Hindlimb muscle (tissue), 1 donor: ENCODE measurements at regions not wholly inside any gene's neighbourhood (a gene's known extent, or its start where the extent isn't known, plus 50 kb on each side); places are given as distances from the start of the nearest gene placed in this dataset.

Source experiments
- DNase-seq: peaks from one replicate; pipeline ENCODE4 v3.0.0-alpha.2; 2013

DNA sequence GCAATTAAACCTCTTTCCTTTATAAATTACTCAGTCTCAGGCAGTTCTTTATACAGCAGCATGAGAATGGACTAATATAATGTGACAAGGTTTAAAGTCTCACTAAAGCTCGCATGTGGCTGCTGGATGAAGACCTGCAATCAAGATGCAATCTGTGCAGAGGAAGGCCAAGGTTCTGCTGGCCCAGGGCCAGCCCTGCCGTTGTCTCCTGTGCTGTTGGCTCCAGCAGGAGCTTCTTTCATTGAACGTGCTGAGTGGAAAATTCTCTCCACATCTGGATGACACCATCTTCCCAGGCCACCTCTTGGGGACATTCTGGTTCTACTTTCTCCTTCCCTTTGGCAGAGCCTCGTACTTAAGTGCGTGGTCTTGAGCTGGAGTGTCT lies 742.2 kb downstream of the VRK1 start:
- peak; percentile 26 for DNase-seq

DNA sequence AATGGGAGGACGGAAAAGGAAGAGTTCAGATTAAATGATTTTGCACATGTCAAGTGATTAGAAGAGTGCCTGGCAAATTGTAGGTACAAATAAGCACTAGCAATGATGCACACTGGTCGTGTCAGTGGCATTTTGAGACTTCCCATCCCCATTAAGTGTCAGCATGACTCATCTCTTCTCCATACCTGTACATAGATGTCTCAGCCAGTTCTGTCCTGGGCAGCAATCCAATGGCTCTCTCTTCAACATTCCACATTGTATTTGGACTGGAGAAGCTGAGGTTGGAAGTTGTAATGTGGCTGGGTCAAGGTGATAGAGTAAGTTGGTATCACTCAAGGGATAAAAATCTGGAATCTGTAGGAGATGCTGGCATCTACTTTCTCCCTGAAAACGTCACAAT lies 742.7 kb downstream of the VRK1 start:
- DNase-seq: no peak

DNA sequence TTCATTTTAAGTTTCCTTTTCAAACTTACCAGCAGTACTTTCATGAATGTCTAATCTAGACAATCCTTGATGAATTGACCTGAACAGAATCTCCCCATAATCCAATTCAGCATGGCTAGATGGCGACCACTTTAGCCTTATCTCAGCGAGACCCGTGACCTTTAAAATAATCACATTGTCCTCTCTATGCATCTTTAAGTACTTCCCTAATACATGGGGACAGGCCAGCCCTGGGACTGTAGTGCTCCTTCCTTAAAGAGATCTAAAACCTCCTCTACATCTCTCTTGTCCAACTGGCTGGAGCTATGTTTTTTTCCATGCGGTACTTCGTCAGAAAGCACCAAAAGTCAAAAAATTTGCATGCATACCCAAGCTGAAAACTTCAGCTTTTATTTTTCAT lies 746.0 kb downstream of the VRK1 start:
- no peak for DNase-seq

DNA sequence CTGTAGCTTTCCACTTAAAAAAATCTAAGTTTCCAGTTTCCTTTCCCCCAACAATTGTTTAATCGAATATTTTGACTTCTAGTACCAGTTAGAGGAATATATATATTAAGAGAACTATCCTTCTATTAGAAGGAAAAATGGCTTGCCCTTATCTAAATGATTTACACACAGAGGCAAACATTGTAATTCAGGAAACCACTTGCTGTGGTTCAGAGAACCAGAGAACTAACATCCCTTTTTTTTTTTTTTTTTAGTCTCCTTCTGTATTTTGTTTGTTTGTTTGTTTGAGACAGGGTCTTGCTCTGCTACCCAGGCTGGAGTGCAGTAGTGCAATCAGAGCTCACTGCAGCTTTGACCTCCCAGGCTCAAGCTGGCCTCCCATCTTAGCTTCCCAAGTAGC lies 746.6 kb downstream of the VRK1 start:
- DNase-seq: no peak

DNA sequence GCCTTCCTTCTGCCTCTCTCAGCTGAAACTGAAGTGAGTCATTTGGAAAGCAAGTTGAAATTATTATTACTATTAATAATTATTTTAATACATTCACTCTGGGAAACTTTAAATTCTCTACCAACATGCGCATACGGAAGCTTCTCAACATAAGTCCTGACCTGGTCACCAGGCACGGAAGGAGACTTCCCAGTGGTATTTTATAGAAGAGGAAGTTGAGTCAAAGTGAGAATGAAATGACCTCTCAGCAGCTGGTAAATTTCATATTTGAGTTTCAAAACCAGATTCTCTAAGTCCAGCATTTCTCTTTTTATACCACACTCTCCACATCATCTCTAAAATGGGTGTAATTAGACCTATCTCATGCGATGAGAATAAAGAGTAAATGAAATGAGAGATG lies 747.4 kb downstream of the VRK1 start:
- DNase-seq: no peak

DNA sequence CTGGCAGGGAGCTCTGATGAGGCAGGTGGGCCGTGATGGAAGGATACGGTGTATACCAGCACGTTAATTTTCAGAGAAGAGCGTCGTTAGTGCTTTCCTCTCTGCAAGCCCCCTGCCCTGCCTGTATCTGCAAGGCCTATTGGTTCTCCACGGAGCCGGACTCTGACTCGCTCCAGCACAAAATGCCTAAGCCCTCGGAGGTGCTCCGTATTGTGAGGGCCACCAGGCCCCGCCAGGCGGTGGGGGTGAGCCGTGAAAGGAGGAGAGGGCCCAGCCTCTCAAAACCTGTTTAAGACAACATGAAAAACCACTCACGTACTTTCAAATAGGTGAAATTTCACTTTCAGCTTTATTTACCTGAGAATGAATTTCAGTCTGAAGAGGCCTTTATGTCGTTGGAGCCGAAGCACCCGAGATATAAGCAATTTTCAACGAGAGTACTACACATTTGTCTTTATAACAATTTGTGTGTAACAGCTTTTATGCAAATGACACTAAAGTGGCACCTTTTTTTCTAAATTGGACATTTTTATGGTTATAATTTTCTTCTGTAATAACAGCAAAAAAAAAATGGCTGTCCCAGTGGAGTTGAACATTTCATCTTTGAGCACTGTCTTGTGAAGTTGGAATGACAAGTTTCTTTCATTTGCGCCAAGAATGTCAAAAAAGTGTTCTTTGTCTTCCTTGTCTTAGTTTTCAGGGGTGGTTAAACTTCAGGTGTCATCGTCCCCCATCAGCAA lies 749.5 kb downstream of the VRK1 start:
- no peak for DNase-seq

DNA sequence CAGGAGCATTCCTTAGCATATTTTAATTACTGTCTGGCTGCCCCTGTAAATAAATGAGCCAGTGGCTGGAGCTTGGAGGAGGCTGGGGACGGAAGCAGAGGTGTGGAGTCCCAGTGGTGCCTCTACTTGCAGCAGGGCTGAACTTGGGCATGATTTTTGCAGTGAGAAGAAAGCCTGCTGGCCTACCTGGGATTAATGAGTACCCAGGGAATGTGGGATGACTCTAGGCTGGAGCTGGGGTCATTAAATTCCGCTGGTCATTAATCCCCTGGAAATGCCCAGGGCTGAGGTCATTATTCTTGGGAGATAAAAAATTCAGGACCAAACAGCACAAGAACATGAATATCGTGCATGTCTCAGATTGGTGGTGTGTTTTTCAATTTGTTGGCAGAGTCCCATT lies 753.3 kb downstream of the VRK1 start:
- DNase-seq: no peak

DNA sequence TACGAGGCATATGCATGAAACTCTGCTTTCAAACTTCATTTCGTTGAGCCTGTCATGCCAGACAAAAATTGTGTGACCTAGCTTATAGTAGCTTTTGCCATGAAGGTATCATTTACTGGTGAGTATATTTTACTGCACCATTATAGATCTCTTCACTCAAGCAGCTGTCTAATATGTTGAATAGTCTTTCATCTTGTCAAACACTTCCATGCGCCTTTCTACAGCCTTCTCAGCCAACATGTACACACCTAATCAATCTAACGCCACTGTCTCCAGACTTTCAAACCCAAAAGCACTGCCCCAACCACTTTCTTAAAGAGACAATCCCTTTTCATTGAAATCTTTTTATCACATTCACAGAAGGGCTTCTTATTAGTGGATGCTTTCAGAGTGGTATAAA lies 757.4 kb downstream of the VRK1 start:
- DNase-seq: no peak

DNA sequence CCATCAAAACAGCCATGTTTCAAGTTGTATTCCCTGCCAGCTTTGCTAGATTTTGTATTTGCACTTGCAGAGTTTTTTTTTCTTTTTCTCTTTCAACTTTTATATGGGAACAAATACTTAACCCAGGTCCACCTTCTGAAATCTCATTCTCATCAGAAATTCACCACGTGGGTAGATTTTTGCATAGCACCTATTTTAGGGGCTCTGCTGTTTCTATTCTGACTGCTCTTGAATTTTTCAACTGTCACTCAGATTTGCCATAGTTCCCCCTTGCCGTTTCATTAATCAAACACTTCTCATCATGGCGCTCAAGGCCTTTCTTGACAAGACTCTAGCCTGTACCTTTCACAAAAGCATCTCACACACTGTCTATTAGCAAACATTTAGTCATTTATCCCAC lies 767.2 kb downstream of the VRK1 start:
- no peak for DNase-seq

DNA sequence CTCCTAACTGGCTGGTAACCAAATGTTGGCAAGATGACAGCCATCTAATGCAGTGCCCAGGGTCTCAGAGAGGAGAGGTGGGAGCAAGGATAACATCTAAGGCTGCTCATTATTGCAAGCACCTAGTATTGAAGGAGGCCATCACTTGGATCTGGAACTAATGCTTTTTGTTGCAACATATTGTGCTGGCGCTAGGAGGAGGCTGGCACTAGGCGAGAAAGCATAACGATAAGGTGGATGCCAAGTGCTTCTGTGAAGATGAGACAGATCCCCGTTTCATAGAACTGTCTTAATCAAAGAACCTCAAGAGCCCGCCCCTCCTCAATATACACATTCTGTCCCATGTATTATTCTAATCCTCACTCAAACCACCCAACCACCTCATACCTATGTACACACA lies 774.0 kb downstream of the VRK1 start:
- no peak for DNase-seq

DNA sequence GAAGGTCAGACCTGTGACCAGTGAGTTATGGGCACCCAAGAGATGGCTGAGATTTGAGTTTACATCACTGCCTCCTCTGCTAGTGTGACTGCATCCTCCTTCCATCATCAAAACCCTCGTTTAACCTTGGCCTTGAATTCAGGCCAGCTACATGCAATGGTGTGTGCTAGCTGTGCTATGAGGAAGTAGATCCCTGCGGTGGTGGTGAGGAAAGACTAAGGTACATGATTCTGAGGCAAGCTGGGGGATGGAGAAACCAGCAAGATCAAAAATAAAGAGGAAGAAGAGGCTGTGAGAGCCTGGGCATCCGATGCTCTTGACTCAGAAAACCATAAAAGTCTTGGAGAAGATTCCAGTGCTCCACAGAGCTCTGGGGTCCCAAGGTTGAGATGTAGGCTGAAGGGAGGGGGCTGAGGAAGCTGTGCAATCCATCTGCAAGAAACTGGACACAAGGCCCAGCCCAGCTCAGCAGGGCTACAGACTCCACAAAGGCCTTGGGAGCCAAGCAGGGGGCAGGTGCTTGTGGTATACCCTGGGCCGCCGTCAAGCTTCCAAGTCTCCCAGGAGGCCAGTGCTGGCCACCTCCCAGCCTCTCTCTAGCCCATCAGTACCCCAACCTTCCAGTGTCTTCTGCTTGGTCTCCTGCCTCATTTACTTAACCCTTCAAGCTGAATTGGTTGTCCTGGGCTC lies 774.8 kb downstream of the VRK1 start:
- no peak for DNase-seq

DNA sequence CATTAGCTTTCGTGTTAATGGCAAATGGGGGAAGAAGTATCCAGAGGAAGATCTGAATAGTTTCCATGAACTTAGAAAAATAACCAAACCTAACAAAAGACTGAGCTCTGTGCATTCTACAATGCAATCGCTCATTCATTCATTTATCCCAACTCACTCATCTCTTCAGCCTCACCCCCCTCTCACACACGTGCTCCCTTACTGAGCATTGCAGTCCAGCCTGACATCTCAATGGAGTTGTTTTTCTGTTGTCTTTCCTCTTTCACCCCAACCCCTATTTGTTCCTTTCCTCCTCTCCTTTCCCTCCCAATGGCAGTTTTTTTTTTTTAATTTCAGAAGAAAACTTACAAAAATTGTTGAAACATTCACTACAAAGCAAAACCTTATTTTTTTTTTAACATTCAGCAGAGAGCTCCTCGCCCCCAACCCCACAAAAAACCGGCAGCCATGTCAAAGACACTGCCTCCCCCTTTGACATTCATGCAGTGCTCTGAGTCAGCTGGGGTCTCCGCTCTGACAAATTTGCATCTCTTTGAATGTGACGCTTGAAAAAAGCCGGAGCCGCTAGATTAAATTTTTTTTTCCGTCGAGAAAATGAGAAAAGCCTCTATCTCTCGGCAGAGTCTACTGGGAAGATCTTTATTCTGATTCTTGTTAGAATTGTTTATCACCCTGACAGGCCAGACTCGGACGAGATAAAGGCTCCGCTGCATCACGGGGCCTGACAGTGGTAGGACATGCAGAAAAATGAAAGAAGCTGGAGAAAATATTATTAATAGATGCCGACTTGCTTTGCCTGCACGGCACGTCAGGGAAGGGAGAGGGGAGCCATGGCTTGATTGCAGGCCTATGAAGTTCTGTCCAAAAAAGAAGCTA lies 775.6 kb downstream of the VRK1 start:
- no peak for DNase-seq

DNA sequence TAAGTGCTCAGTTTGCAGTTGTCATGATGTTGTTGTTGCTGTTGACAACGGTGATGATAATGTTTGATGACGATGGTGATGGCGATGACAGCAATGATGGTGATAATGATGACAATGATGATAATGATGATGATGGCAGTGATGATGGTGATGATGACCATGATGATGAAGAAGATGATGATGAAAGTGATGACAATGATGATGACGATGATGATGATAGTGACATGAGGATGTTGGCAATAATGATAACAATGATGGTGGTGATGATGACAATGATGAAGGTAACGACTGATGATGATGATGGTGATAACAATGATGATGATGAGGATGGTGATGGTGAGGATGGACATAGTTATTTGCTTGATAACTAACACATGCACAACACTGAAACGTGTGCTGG lies 778.5 kb downstream of the VRK1 start:
- no peak for DNase-seq

DNA sequence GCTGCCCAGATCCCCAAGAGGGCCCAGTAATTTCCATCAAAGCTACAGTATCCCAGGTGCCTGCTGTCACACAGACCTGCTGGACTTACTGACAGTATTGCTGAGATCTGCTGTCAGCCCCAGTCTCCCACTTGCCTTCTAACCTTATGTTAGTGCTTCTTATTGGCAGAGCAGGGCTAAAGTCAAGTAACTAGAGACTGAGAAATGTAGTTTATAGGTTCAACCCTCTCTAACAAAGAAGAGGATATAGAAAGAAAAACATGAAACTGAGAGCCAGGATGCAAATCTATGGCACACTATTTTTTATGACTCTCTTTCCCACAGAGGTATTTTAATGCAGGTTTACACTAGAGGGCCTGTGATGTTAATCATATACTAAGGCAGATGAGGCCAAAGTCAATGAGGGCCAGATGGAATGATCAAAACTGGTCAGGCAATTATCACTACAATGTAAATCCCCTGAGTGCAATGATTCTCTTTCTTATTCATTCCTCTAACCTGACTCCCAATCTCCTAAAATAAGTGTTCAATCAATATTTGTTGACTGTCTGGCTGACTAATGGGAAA lies 781.9 kb downstream of the VRK1 start:
- DNase-seq: no peak

DNA sequence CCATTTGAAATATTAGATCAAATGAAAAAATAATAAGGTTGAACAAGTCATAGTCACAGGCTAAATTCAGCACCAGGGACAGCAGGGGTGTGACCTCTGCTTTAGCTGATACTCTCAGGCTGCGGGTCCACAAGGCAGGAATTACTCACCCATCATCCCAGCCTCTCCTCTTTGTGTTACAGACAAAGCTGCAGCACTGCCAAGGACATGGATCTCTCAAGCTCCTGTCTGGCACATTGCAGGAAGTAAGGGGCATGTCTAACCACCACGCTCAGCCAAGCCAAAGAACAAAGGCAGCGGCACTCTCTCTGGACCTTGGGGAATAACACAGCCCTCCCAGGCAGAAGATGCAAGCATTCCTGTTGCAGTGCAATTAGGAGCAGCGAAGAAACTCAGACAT lies 783.8 kb downstream of the VRK1 start:
- DNase-seq: no peak

DNA sequence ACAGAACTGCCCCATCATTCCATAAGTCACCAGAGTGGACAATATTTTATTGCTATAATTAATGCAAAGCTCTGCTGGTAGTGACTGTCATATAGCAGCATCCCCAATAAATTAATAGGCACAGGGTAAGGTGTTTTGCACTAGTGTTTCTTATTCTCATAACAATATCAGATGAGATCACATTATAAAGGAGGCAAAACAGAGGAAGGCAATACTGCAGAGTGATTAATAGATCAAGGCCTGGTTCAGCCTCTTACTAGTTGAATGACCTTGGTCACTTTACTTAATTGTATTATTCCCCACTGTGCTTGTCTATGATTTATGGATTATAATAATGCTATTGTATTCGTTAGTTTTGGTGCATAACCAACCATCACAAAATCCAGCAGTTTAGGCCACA lies 784.8 kb downstream of the VRK1 start:
- DNase-seq: no peak

DNA sequence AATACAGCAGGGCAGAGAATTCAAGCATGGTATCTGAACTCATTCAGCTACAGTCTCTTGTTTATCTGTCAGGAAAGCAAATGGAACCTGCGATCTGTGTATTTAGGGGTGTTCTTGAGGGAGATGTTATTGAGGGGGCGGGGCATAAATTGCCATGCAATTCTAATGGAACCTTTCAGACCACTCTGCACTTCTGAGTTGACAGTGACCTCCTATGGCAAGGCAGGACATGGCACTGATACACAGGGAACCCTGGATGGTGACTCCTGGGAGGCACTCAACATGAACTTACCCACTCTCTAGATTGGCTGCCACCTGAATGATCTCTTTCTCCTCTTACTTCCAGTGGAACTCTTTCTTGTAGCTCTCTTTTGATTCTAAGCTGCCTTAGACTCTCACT lies 787.3 kb downstream of the VRK1 start:
- DNase-seq: no peak

DNA sequence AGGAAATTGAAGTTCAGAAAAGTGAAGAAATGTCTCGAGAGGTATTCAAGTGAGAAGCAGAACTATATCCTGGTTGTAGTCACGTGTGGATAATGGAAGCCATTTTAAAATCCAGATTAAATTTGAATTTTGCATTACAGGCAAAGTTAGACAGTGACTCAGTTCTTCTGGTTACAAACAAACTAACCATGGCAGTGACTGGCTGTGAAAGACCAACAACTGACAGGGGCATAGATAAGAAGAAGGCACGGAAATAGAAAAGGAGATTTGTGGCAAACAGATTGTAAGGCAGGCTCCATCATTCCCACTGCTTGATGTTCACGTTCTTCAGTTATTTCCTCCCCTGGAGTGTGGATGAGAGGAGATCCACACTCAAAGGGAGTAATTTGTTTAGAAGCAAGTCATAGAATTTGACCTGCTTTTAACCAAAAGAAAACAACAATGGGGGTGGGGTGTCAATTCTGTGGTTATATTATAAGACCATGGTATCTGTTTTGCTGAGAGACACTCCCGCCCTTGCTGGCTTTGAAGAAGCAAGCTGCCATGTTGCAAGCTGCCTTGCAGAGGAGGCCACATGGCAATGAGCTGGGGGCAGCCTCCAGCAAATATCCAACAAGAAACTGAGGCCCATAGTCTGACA lies 795.3 kb downstream of the VRK1 start:
- no peak for DNase-seq

DNA sequence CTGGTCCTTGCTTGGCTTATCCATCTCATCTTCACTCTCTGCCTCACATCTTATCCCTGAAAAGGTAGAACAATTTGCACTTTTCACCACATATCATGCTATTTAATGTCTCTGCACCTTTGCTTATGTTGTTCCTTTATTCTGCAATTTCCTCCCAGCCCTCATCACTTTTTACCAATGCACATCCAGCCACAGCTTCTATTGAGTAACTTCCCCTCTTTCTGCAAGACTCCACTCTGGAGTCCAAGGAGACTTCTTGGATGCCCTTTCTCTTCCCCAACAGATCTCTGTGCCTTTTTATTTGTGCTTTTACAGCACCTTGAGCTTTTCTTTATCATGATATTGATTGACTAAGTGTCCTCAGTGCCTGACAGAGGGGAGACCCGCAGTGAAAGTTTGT lies 797.1 kb downstream of the VRK1 start:
- DNase-seq: no peak

DNA sequence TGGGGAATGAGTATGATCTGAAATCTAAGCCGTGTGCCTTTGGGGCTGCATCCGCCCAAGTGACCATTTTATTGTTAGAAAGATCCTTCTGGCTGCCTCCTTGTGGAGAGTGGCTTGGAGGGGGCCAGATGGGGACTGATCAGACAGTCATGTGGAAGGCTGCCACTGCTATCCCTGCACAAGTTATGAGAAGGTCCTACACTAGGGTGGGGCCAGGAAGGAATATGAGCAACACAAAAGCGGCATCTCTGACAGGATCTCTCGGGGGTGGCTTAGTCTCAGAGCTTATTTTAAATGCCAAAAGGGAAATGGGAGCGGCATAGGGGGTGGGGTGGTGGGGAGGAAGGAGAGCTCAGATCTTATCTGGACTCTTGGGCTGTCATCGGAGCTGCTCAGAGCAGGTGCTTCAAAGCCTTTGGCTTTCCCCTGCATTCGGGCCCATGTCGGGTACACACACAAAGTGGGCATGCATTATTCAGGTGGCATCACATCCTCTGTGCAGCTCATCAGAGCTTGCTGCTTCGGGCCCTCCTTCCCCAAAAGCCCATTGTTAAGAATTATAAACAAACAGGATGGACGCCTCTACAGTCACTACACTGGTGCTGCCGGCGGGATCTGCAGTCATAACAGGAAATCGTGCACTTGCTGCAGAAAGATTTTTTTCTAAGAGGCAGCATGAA lies 805.4 kb downstream of the VRK1 start:
- no peak for DNase-seq

DNA sequence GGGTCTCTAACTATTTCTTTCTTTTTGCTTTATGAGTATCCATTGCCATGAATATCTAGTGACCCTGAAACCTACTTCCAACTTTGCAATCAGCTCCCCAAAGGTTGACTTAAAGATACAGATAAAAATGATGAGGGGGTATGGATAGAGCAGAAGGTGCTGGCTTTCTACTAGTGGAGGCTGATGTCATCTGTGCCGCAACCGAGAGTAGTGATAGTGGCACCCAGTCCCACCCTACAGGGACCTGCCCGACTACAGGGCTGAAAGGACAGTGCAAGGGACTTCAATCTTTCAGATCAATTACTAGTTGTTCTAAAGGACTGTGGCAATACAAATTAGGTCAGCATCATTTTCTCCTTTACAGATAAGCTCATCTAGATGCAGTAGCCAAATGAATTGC lies 806.0 kb downstream of the VRK1 start:
- DNase-seq: no peak

DNA sequence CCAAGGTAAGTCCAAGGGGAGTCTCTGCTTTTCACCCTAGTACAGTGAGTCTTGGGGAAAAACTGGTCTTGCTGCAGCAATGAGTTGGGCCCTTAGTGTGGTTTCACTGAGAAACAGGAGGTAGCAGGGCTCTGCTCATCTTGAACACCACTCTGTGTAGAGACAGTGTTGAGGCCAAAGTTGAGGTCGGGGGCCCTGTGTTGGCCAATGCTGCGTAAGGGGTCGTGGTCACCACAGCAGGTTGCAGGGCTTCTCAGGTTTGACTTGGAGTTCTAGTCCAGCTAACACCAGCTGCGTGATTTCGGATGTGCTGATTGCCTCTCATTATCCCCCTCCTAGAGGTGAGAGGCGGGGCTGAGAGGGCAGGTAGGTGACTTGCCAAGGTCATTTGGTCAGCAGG lies 807.5 kb downstream of the VRK1 start:
- DNase-seq: no peak
